PFSK-1 (cell line): ENCODE measurements at regions not wholly inside any gene's neighbourhood (a gene's known extent, or its start where the extent isn't known, plus 50 kb on each side); places are given as distances from the start of the nearest gene placed in this dataset.

Source experiments
- FOXP2 ChIP-seq: optimal IDR thresholded peaks from 2 replicates; pipeline ENCODE3; 2011; ENCODE audit warnings: borderline replicate concordance, control low read depth, inconsistent platforms; ENCODE audit not compliant: insufficient read depth; ENCODE audit errors: extremely low read length, extremely low read depth
- POLR2AphosphoS5 ChIP-seq: IDR thresholded peaks from 2 replicates; pipeline ENCODE4 v1.6.1; 2012; ENCODE audit warnings: low read depth, mild to moderate bottlenecking, control low read depth, low read length, moderate library complexity
- REST ChIP-seq, 2 experiments: IDR thresholded peaks; 2 replicates each; pipeline versions ENCODE4 v1.6.1 to v1.8.0; 2011 to 2012; ENCODE audit warnings: low read depth in 2 of 2, low read length in 2 of 2, control low read depth in 1 of 2, inconsistent platforms in 1 of 2, mild to moderate bottlenecking in 1 of 2, moderate library complexity in 1 of 2; ENCODE audit not compliant: insufficient read depth in 1 of 2
- SIN3A ChIP-seq: IDR thresholded peaks from 2 replicates; pipeline ENCODE4 v1.6.1; 2012; ENCODE audit warnings: mild to moderate bottlenecking, low read length, moderate library complexity, borderline replicate concordance; ENCODE audit not compliant: insufficient read depth
- TAF1 ChIP-seq: IDR thresholded peaks from 2 replicates; pipeline ENCODE4 v1.6.1; 2012; ENCODE audit warnings: low read length, control low read depth, borderline replicate concordance; ENCODE audit not compliant: insufficient read depth

- TF ChIP-seq SIN3A, result no peak
- no peak for TF ChIP-seq FOXP2
- no peak for TF ChIP-seq TAF1
- TF ChIP-seq REST (IDR thresholded peaks at IDR 0.05; ENCODE audit: insufficient read depth in 1 of 2, low read depth in 2 of 2, low read length in 2 of 2), result no peak
- no peak for TF ChIP-seq POLR2AphosphoS5
Measured at GRCh38 chr10:124239696-124240095, 146.3 kb upstream of the CHST15 start.

DNA sequence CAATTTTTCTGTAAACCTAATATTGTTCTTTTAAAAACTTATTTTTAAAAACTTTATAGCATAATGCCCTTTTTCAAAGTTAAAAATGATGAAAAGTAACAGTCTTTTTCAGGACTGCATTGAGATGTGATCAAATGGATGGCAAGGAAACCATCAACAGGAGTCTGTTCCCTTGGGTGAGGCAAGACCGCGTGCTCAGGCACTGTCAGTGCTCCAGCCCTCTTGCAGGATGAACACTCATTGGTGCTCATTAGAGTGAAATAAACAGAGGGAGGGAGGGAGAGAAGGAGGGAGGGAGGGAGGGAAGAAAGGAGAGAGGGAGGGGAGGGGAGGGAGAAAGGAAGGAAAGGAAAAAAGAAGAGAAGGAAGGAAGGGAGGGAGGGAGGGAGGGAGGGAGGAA is 145.7 kb upstream of the CHST15 start:
- TF ChIP-seq SIN3A (no peak), POLR2AphosphoS5 (no peak), FOXP2 (no peak), REST (IDR thresholded peaks at IDR 0.05; ENCODE audit: insufficient read depth in 1 of 2, low read depth in 2 of 2, low read length in 2 of 2) (no peak), TAF1 (no peak)

DNA sequence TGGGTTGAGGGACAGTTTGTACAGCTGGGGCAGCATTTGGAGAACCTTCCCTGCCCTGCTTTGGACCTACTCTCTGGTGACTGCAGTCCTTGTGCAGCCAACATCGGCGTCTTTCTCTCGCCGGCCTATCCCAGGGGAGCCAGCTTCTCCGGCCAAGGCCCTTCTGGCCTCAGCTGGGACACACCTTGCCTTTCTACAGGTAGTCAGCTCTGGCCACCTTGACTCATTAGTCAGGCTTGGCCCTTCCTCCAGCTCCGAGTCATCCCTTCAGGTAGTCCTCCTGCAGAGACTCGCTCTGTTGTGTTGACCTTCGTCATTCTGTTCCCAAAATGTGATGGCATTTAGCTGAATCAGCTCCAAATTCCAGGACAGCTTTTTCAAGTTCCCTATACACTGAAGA is 145.0 kb upstream of the CHST15 start:
- TF ChIP-seq TAF1 (no peak), SIN3A (no peak), POLR2AphosphoS5 (no peak), REST (IDR thresholded peaks at IDR 0.05; ENCODE audit: insufficient read depth in 1 of 2, low read depth in 2 of 2, low read length in 2 of 2) (no peak), FOXP2 (no peak)

GRCh38 chr10:124237282-124237961 is 144.0 kb upstream of the CHST15 start:
- TF ChIP-seq SIN3A, result no peak
- TF ChIP-seq TAF1, result no peak
- no peak for TF ChIP-seq POLR2AphosphoS5
- no peak for TF ChIP-seq FOXP2
- TF ChIP-seq REST (IDR thresholded peaks at IDR 0.05; ENCODE audit: insufficient read depth in 1 of 2, low read depth in 2 of 2, low read length in 2 of 2), result no peak
